H9 (cell line): ENCODE measurements at regions not wholly inside any gene's neighbourhood (a gene's known extent, or its start where the extent isn't known, plus 50 kb on each side); places are given as distances from the start of the nearest gene placed in this dataset.

Experiments used
- DNase-seq: peaks from one replicate; pipeline ENCODE4 v3.0.0-alpha.2; 2017
- H2AFZ ChIP-seq: one replicate; pipeline ENCODE4 v1.6.1; 2013; ENCODE audit warnings: mild to moderate bottlenecking, low read length, control low read depth, moderate library complexity
- H2AK5ac ChIP-seq: 2 replicates; pipeline ENCODE4 v1.6.1; 2013; ENCODE audit warnings: low read length, control low read depth, mixed read lengths; ENCODE audit not compliant: insufficient read length
- H2BK120ac ChIP-seq: one replicate; pipeline ENCODE4 v1.6.1; 2013; ENCODE audit warnings: low read depth, mild to moderate bottlenecking, low read length, control low read depth, inconsistent platforms; ENCODE audit not compliant: poor library complexity, severe bottlenecking
- H2BK12ac ChIP-seq: 2 replicates; pipeline ENCODE4 v1.6.1; 2013; ENCODE audit warnings: low read length, control low read depth, mixed read lengths, low read depth; ENCODE audit not compliant: insufficient read length
- H2BK15ac ChIP-seq: 2 replicates; pipeline ENCODE4 v1.6.1; 2013; ENCODE audit warnings: low read depth, low read length, control low read depth
- H2BK20ac ChIP-seq: one replicate; pipeline ENCODE4 v1.6.1; 2013; ENCODE audit warnings: low read depth, mild to moderate bottlenecking, low read length, control low read depth, inconsistent platforms; ENCODE audit not compliant: poor library complexity, severe bottlenecking
- H2BK5ac ChIP-seq: 2 replicates; pipeline ENCODE4 v1.6.1; 2013; ENCODE audit warnings: low read length, control low read depth, mixed read lengths; ENCODE audit not compliant: insufficient read length
- H3K14ac ChIP-seq: 2 replicates; pipeline ENCODE4 v1.6.1; 2013; ENCODE audit warnings: low read length, control low read depth; ENCODE audit not compliant: insufficient read depth
- H3K18ac ChIP-seq: 2 replicates; pipeline ENCODE4 v1.6.1; 2013; ENCODE audit warnings: low read depth, mild to moderate bottlenecking, mixed read lengths, low read length, control low read depth; ENCODE audit not compliant: insufficient read length
- H3K23ac ChIP-seq: 2 replicates; pipeline ENCODE4 v1.6.1; 2013; ENCODE audit warnings: low read length, control low read depth, mixed read lengths, low read depth; ENCODE audit not compliant: insufficient read length
- H3K23me2 ChIP-seq: 2 replicates; pipeline ENCODE4 v1.6.1; 2013; ENCODE audit warnings: low read depth, mild to moderate bottlenecking, mixed read lengths, low read length, control low read depth; ENCODE audit not compliant: insufficient read length, poor library complexity, severe bottlenecking
- H3K27ac ChIP-seq: 2 replicates; pipeline ENCODE4 v1.5.1; 2013; ENCODE audit warnings: low read length, control low read depth, mixed read lengths, low read depth; ENCODE audit not compliant: insufficient read length
- H3K27me3 ChIP-seq: 2 replicates; pipeline ENCODE4 v1.6.1; 2013; ENCODE audit warnings: low read length, control low read depth, inconsistent platforms; ENCODE audit not compliant: insufficient read depth
- H3K4ac ChIP-seq: 2 replicates; pipeline ENCODE4 v1.6.1; 2013; ENCODE audit warnings: low read depth, mild to moderate bottlenecking, control low read depth, inconsistent platforms, low read length, moderate library complexity
- H3K4me1 ChIP-seq: 2 replicates; pipeline ENCODE4 v1.6.1; 2013; ENCODE audit warnings: low read length, control low read depth, inconsistent platforms; ENCODE audit not compliant: insufficient read depth
- H3K4me2 ChIP-seq: 2 replicates; pipeline ENCODE4 v1.6.1; 2013; ENCODE audit warnings: low read length, control low read depth, mixed read lengths; ENCODE audit not compliant: insufficient read length, insufficient read depth
- H3K56ac ChIP-seq: 2 replicates; pipeline ENCODE4 v1.6.1; 2013; ENCODE audit warnings: low read depth, mild to moderate bottlenecking, mixed read lengths, low read length, control low read depth; ENCODE audit not compliant: insufficient read length
- H3K79me1 ChIP-seq: 2 replicates; pipeline ENCODE4 v1.6.1; 2013; ENCODE audit warnings: low read depth, mild to moderate bottlenecking, moderate library complexity, low read length, control low read depth, inconsistent platforms; ENCODE audit not compliant: insufficient read depth, poor library complexity, severe bottlenecking
- H3K79me2 ChIP-seq: 2 replicates; pipeline ENCODE4 v1.6.1; 2013; ENCODE audit warnings: low read length, control low read depth, inconsistent platforms; ENCODE audit not compliant: insufficient read depth
- H3K9ac ChIP-seq: 2 replicates; pipeline ENCODE4 v1.6.1; 2013; ENCODE audit warnings: low read length, control low read depth, mixed read lengths; ENCODE audit not compliant: insufficient read length; ENCODE audit errors: extremely low read depth
- H3K9me3 ChIP-seq: one replicate; pipeline ENCODE4 v1.6.1; 2013; ENCODE audit warnings: low read depth, low read length, inconsistent platforms; ENCODE audit not compliant: control insufficient read depth
- H3T11ph ChIP-seq: one replicate; pipeline ENCODE4 v1.6.1; 2013; ENCODE audit warnings: mild to moderate bottlenecking, low read length, control low read depth, inconsistent platforms
- H4K20me1 ChIP-seq: one replicate; pipeline ENCODE4 v1.6.1; 2013; ENCODE audit not compliant: control insufficient read depth, insufficient read length, insufficient read depth
- H4K5ac ChIP-seq: 2 replicates; pipeline ENCODE4 v1.6.1; 2013; ENCODE audit warnings: low read depth, mild to moderate bottlenecking, mixed read lengths, low read length, control low read depth; ENCODE audit not compliant: insufficient read length
- H4K8ac ChIP-seq: replicated peaks from 2 replicates; pipeline ENCODE4 v1.6.1; 2013; ENCODE audit warnings: low read length, control low read depth, mixed read lengths, low read depth; ENCODE audit not compliant: insufficient read length
- H4K91ac ChIP-seq: 2 replicates; pipeline ENCODE4 v1.6.1; 2013; ENCODE audit warnings: low read depth, mild to moderate bottlenecking, moderate library complexity, mixed read lengths, low read length, control low read depth; ENCODE audit not compliant: insufficient read length
- H3K27ac Mint-ChIP-seq, 3 experiments: 2 replicates in 2 of 3; 3 replicates in 1 of 3; pipeline ENCODE4 v1.8.0; 2020 to 2021; ENCODE audit warnings: mixed read lengths in 3 of 3, mild to moderate bottlenecking in 1 of 3, moderate library complexity in 1 of 3
- H3K27me3 Mint-ChIP-seq: 2 replicates; pipeline ENCODE4 v1.8.0; 2021; ENCODE audit warnings: low read depth, mild to moderate bottlenecking, moderate library complexity, mixed read lengths
- H3K36me3 Mint-ChIP-seq, 3 experiments: 2 replicates in 2 of 3; 3 replicates in 1 of 3; pipeline ENCODE4 v1.8.0; 2020 to 2021; ENCODE audit warnings: low read depth in 3 of 3, mixed read lengths in 3 of 3; ENCODE audit not compliant: insufficient read depth in 1 of 3
- H3K4me1 Mint-ChIP-seq, 2 experiments: 2 replicates each; pipeline ENCODE4 v1.8.0; 2020; ENCODE audit warnings: mixed read lengths in 2 of 2
- H3K4me3 Mint-ChIP-seq, 2 experiments: 2 replicates in 1 of 2; 3 replicates in 1 of 2; pipeline ENCODE4 v1.8.0; 2020 to 2021; ENCODE audit warnings: mild to moderate bottlenecking in 2 of 2, mixed read lengths in 2 of 2, moderate library complexity in 1 of 2
- H3K9me3 Mint-ChIP-seq, 2 experiments: 2 replicates in 1 of 2; 3 replicates in 1 of 2; pipeline ENCODE4 v1.8.0; 2020; ENCODE audit warnings: mild to moderate bottlenecking in 2 of 2, mixed read lengths in 2 of 2, moderate library complexity in 1 of 2
- WGBS: extraction: QIAGEN DNeasy Blood & Tissue Kit; methylation state at CpG from one replicate; pipeline ENCODE4 v1.1.7; 2013; ENCODE audit warnings: missing lambda C conversion rate, low lambda C conversion rate, mixed read lengths; ENCODE audit not compliant: insufficient read length; ENCODE audit errors: extremely low coverage; 5-methylcytosine and 5-hydroxymethylcytosine counted together
- TF ChIP-seq, protein P1 (sequence below): fragments of 200-600 bp; sonication (generic); conservative IDR thresholded peaks from 3 replicates; pipeline ENCODE4 v1.8.0; 2021; ENCODE audit warnings: antibody characterized with exemption, mild to moderate bottlenecking

DNA sequence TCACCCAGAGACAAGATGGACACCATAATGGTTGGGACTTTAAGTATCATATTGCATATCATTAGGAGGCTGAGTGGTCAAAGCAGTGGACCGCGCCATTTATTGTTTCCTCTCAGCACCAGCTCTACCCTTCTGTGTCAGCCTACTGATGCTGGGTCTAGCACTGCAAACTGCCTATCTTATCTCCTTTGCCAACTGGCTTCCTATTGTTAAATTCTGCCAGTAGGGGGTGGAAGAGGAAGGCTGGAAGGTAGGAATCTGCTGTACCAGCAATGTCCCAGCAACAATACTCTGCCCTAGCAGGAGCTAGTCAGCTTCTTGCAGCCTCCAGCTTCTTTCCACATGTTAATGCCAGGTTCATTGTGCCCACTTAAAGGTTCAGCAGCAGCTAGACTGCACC lies 367.1 kb upstream of the PDGFD start:
- H2AK5ac ChIP-seq, result no peak overlapping the region
- H4K5ac ChIP-seq, result no peak overlapping the region
- no peaks in the 10 kb centered on the region for H3K4me1 ChIP-seq
- Mint-ChIP-seq H3K9me3 (peaks cover 0 to 3% of the 10 kb centered on the region in 2 experiments; a peak in 1 of 5 replicates), H3K36me3 (peaks cover 0 to 4% (median 2%) of the 10 kb centered on the region in 3 experiments; a peak in 3 of 7 replicates), H3K4me3 (no peak overlapping the region), H3K4me1 (peaks cover 13 to 18% of the 10 kb centered on the region in 2 experiments), H3K27me3 (no peaks in the 10 kb centered on the region), H3K27ac (peak overlapping the region in 1 of 3 experiments; percentile 36; a peak in 1 of 7 replicates)
- H3K79me1 ChIP-seq, result no peaks in the 10 kb centered on the region
- H2BK120ac ChIP-seq, result no peak overlapping the region
- no peak overlapping the region for H3K23ac ChIP-seq
- no peaks in the 10 kb centered on the region for H3K9me3 ChIP-seq
- H3T11ph ChIP-seq, result no peak overlapping the region
- H3K4ac ChIP-seq, result no peak overlapping the region
- H4K20me1 ChIP-seq, result no peaks in the 10 kb centered on the region
- H3K14ac ChIP-seq, result no peak overlapping the region
- TF ChIP-seq, protein P1, sequence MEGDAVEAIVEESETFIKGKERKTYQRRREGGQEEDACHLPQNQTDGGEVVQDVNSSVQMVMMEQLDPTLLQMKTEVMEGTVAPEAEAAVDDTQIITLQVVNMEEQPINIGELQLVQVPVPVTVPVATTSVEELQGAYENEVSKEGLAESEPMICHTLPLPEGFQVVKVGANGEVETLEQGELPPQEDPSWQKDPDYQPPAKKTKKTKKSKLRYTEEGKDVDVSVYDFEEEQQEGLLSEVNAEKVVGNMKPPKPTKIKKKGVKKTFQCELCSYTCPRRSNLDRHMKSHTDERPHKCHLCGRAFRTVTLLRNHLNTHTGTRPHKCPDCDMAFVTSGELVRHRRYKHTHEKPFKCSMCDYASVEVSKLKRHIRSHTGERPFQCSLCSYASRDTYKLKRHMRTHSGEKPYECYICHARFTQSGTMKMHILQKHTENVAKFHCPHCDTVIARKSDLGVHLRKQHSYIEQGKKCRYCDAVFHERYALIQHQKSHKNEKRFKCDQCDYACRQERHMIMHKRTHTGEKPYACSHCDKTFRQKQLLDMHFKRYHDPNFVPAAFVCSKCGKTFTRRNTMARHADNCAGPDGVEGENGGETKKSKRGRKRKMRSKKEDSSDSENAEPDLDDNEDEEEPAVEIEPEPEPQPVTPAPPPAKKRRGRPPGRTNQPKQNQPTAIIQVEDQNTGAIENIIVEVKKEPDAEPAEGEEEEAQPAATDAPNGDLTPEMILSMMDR, result peak; percentile 66
- H2AFZ ChIP-seq, result no peak overlapping the region
- no peaks in the 10 kb centered on the region for H3K79me2 ChIP-seq
- H3K4me2 ChIP-seq, result no peak overlapping the region
- H2BK12ac ChIP-seq, result no peak overlapping the region
- H3K9ac ChIP-seq, result no peak overlapping the region
- no peak overlapping the region for H3K18ac ChIP-seq
- H2BK15ac ChIP-seq, result no peak overlapping the region
- H3K23me2 ChIP-seq, result no peaks in the 10 kb centered on the region
- no peak overlapping the region for H3K27ac ChIP-seq
- H3K27me3 ChIP-seq, result no peaks in the 10 kb centered on the region
- DNase-seq, result peak; percentile 39
- no peak overlapping the region for H2BK5ac ChIP-seq
- no peak overlapping the region for H4K91ac ChIP-seq
- H4K8ac ChIP-seq, result no peak overlapping the region
- WGBS, result no CpG with 5 or more reads among the region's 2 CpGs
- no peak overlapping the region for H3K56ac ChIP-seq
- no peak overlapping the region for H2BK20ac ChIP-seq
